Activated CD8-positive, alpha-beta memory T cell treated with anti-CD3 and anti-CD28 coated beads, Interleukin-2, amount 50 U/mL, for 4 hours (primary cell): ENCODE measurements at regions not wholly inside any gene's neighbourhood (a gene's known extent, or its start where the extent isn't known, plus 50 kb on each side); places are given as distances from the start of the nearest gene placed in this dataset.

ENCODE experiments used
- DNase-seq: peaks from one replicate; pipeline ENCODE4 v3.0.0-alpha.2; 2020

GRCh38 chr2:168340931-168341330 lies 93.5 kb upstream of the STK39 start:
- no peak for DNase-seq

- DNase-seq, result no peak
Observed at GRCh38 chr2:168343586-168343985, 96.2 kb upstream of the STK39 start.

- DNase-seq, result no peak
Observed at GRCh38 chr2:168344706-168345105, 97.3 kb upstream of the STK39 start.

GRCh38 chr2:168345601-168346000 lies 98.2 kb upstream of the STK39 start:
- DNase-seq, result no peak

GRCh38 chr2:168346725-168347477 lies 99.5 kb upstream of the STK39 start:
- peak; percentile 66 for DNase-seq

GRCh38 chr2:168348076-168348475 lies 100.7 kb upstream of the STK39 start:
- DNase-seq, result no peak

GRCh38 chr2:168350380-168350779 lies 103.0 kb upstream of the STK39 start:
- DNase-seq, result no peak

GRCh38 chr2:168353251-168353650 lies 102.8 kb upstream of the CERS6 start:
- DNase-seq, result no peak

- DNase-seq, result no peak
Observed at GRCh38 chr2:168354499-168354898, 101.6 kb upstream of the CERS6 start.

- DNase-seq, result no peak
Observed at GRCh38 chr2:168355121-168355520, 101.0 kb upstream of the CERS6 start.

- DNase-seq, result no peak
Observed at GRCh38 chr2:168355779-168356476, 100.1 kb upstream of the CERS6 start.

GRCh38 chr2:168356477-168356835 lies 99.6 kb upstream of the CERS6 start:
- no peak for DNase-seq

- DNase-seq, result no peak
Observed at GRCh38 chr2:168357797-168358472, 98.1 kb upstream of the CERS6 start.

GRCh38 chr2:168359082-168359481 lies 97.0 kb upstream of the CERS6 start:
- DNase-seq, result no peak

GRCh38 chr2:168363347-168364092 lies 92.6 kb upstream of the CERS6 start:
- DNase-seq, result no peak

GRCh38 chr2:168365094-168365621 lies 90.9 kb upstream of the CERS6 start:
- no peak for DNase-seq

GRCh38 chr2:168369031-168369430 lies 87.0 kb upstream of the CERS6 start:
- no peak for DNase-seq

GRCh38 chr2:168371273-168372019 lies 84.6 kb upstream of the CERS6 start:
- DNase-seq, result no peak

- no peak for DNase-seq
Observed at GRCh38 chr2:168373468-168373867, 82.6 kb upstream of the CERS6 start.

GRCh38 chr2:168375195-168375798 lies 80.8 kb upstream of the CERS6 start:
- DNase-seq, result no peak

- DNase-seq, result no peak
Observed at GRCh38 chr2:168378960-168379669, 77.0 kb upstream of the CERS6 start.
